Suprapubic skin (tissue), 4 donors: ENCODE measurements at regions not wholly inside any gene's neighbourhood (a gene's known extent, or its start where the extent isn't known, plus 50 kb on each side); places are given as distances from the start of the nearest gene placed in this dataset.

ENCODE experiments used
- DNase-seq, 2 donors: peaks; one replicate each; pipeline ENCODE4 v3.0.0-alpha.2; 2019; ENCODE audit warnings: low spot score in 2 of 2
- H3K27ac ChIP-seq: fragments of 200-600 bp; sonication (generic); one replicate; pipeline ENCODE4 v1.5.1; 2019
- H3K27me3 ChIP-seq: fragments of 200-600 bp; sonication (generic); one replicate; pipeline ENCODE4 v1.5.1; 2019
- H3K36me3 ChIP-seq: fragments of 200-600 bp; sonication (generic); one replicate; pipeline ENCODE4 v1.5.1; 2019
- H3K4me1 ChIP-seq: fragments of 200-600 bp; sonication (generic); one replicate; pipeline ENCODE4 v1.5.1; 2019
- H3K4me3 ChIP-seq: fragments of 200-600 bp; sonication (generic); one replicate; pipeline ENCODE4 v1.5.1; 2019; ENCODE audit warnings: mild to moderate bottlenecking
- H3K9me3 ChIP-seq: fragments of 200-600 bp; sonication (generic); one replicate; pipeline ENCODE4 v1.5.1; 2019
- CTCF ChIP-seq, 2 donors: fragments of 200-600 bp in 1 of 2; fragments of 450-650 bp in 1 of 2; sonication (generic) in 1 of 2; IDR thresholded peaks; one replicate each; pipeline ENCODE4 v1.5.1; 2016 to 2019; ENCODE audit warnings: antibody characterized with exemption in 2 of 2, mild to moderate bottlenecking in 1 of 2, moderate library complexity in 1 of 2
- EP300 ChIP-seq: sonication (generic); formaldehyde crosslinking; IDR thresholded peaks from one replicate; pipeline ENCODE4 v1.6.1; 2017; ENCODE audit warnings: antibody characterized with exemption
- POLR2A ChIP-seq, 2 donors: fragments of 450-650 bp; IDR thresholded peaks; one replicate each; pipeline ENCODE4 v1.6.1; 2017; ENCODE audit warnings: antibody characterized with exemption in 2 of 2, mild to moderate bottlenecking in 2 of 2, moderate library complexity in 2 of 2
- POLR2AphosphoS5 ChIP-seq, 3 donors: sonication (generic); formaldehyde crosslinking; IDR thresholded peaks; one replicate each; pipeline ENCODE4 v1.6.1; 2017; ENCODE audit warnings: antibody characterized with exemption in 3 of 3
- WGBS: methylation state at CpG from one replicate; pipeline ENCODE4 v1.1.5; 2018; 5-methylcytosine and 5-hydroxymethylcytosine counted together

GRCh38 chr6:100309174-100309573 is 155.5 kb downstream of the SIM1 start:
- H3K4me1 ChIP-seq: no peaks in the 10 kb centered on the region
- TF ChIP-seq POLR2AphosphoS5 (IDR thresholded peaks at IDR 0.05) (no peak), EP300 (no peak), CTCF (IDR thresholded peaks at IDR 0.05) (no peak), POLR2A (IDR thresholded peaks at IDR 0.05) (no peak)
- no peak overlapping the region for H3K27ac ChIP-seq
- H3K27me3 ChIP-seq: peaks cover 4% of the 10 kb centered on the region
- no peak for DNase-seq
- H3K36me3 ChIP-seq: no peaks in the 10 kb centered on the region
- 89% methylated on average over 3 of the region's 3 CpGs for WGBS
- H3K4me3 ChIP-seq: no peak overlapping the region
- H3K9me3 ChIP-seq: no peaks in the 10 kb centered on the region

DNA sequence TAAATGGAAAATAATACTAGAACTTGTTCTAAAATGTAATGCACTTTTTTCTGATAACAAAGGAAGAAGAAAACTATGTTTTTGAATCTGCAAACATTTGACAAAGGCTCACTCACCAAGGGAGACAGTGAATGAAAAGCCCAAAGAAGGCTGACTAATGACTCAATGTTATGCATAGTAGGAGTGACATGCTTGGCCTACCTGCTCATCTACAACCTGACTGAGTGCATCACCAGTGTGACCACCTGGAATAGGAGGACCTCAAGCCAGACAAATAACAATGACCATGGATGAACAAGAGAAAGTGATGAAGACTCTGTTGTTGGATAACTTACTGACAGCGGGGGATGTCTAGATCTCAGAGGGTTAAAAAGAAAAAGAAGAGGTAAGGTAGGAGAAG is 157.2 kb downstream of the SIM1 start:
- 96% methylated on average over 1 of the region's 1 CpG for WGBS
- no peak for DNase-seq
- H3K36me3 ChIP-seq: no peaks in the 10 kb centered on the region

DNA sequence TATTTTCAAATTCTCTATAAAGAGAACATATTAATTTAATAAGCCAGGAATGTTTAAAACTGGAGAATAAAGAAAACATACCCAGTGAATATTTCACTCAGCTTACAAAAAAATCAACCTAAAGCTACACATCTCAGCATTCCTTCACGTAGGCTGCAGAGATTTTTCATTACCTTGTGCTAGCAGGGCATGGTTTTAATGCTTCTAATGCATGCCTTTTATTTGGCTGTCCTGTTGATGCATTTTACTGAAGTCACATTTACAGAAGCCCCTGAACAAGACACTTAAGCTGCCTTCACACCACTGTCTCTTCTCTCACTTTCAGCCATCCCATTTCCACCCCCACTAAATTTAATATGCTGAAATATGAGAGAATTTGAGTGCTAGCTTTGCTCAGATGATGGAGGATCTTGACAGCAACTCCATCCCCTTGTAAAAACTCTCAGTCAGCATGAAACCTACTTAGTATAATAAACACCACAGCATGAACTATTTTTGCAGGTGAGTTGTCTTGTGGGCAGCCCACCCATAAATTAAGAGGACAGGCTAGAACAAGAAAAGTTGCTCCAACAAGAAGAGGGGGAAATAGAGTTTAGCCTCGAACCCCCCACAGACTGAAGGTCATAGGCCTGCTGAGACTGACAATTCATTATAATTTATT is 159.4 kb downstream of the SIM1 start:
- H3K4me1 ChIP-seq: no peaks in the 10 kb centered on the region
- no peaks in the 10 kb centered on the region for H3K36me3 ChIP-seq
- WGBS: 51% methylated on average over 2 of the region's 2 CpGs
- no peak overlapping the region for H3K4me3 ChIP-seq
- TF ChIP-seq EP300: no peak
- no peak for TF ChIP-seq POLR2AphosphoS5 (IDR thresholded peaks at IDR 0.05)
- no peak for TF ChIP-seq POLR2A (IDR thresholded peaks at IDR 0.05)
- TF ChIP-seq CTCF (IDR thresholded peaks at IDR 0.05): no peak
- no peaks in the 10 kb centered on the region for H3K9me3 ChIP-seq
- no peaks in the 10 kb centered on the region for H3K27me3 ChIP-seq
- no peak overlapping the region for H3K27ac ChIP-seq
- DNase-seq: no peak

More for the DNA sequence above, 157.2 kb downstream of the SIM1 start:
- Histone ChIP-seq H3K27me3 (no peaks in the 10 kb centered on the region), H3K4me1 (no peaks in the 10 kb centered on the region), H3K4me3 (no peak overlapping the region), H3K9me3 (no peaks in the 10 kb centered on the region), H3K27ac (no peak overlapping the region)
- TF ChIP-seq CTCF (IDR thresholded peaks at IDR 0.05) (no peak), POLR2A (IDR thresholded peaks at IDR 0.05) (no peak), EP300 (no peak), POLR2AphosphoS5 (IDR thresholded peaks at IDR 0.05) (no peak)

- Histone ChIP-seq H3K4me1 (no peaks in the 10 kb centered on the region), H3K9me3 (no peaks in the 10 kb centered on the region), H3K27me3 (no peaks in the 10 kb centered on the region), H3K27ac (no peak overlapping the region), H3K4me3 (no peak overlapping the region), H3K36me3 (no peaks in the 10 kb centered on the region)
- DNase-seq: no peak
- TF ChIP-seq POLR2A (IDR thresholded peaks at IDR 0.05) (no peak), CTCF (IDR thresholded peaks at IDR 0.05) (no peak), POLR2AphosphoS5 (IDR thresholded peaks at IDR 0.05) (no peak), EP300 (no peak)
- 21% methylated on average over 1 of the region's 1 CpG for WGBS
These were observed 160.1 kb downstream of the SIM1 start for GRCh38 chr6:100304575-100304974.

GRCh38 chr6:100301731-100302130 is 163.0 kb downstream of the SIM1 start:
- no peak for TF ChIP-seq CTCF (IDR thresholded peaks at IDR 0.05)
- no peak for TF ChIP-seq POLR2AphosphoS5 (IDR thresholded peaks at IDR 0.05)
- no peak for TF ChIP-seq EP300
- no peak for TF ChIP-seq POLR2A (IDR thresholded peaks at IDR 0.05)
- 77% methylated on average over 2 of the region's 2 CpGs for WGBS
- no peak for DNase-seq
- no peaks in the 10 kb centered on the region for H3K27me3 ChIP-seq
- H3K36me3 ChIP-seq: no peaks in the 10 kb centered on the region
- no peaks in the 10 kb centered on the region for H3K9me3 ChIP-seq
- no peak overlapping the region for H3K27ac ChIP-seq
- H3K4me3 ChIP-seq: no peak overlapping the region
- H3K4me1 ChIP-seq: no peaks in the 10 kb centered on the region
